Sigmoid colon (tissue), 6 donors: ENCODE measurements at regions not wholly inside any gene's neighbourhood (a gene's known extent, or its start where the extent isn't known, plus 50 kb on each side); places are given as distances from the start of the nearest gene placed in this dataset.

ENCODE experiments used
- DNase-seq: peaks from one replicate; pipeline ENCODE4 v3.0.0-alpha.2; 2019
- H3K27ac ChIP-seq, 4 donors: fragments of 200-600 bp; sonication (generic); one replicate each; pipeline ENCODE4 v1.5.1; 2016 to 2019; ENCODE audit warnings: mild to moderate bottlenecking in 1 of 4
- H3K27me3 ChIP-seq, 3 donors: fragments of 200-600 bp; sonication (generic); one replicate each; pipeline ENCODE4 v1.5.1; 2019; ENCODE audit warnings: mild to moderate bottlenecking in 1 of 3
- H3K36me3 ChIP-seq, 4 donors: fragments of 200-600 bp; sonication (generic); one replicate each; pipeline ENCODE4 v1.5.1; 2016 to 2019
- H3K4me1 ChIP-seq, 4 donors: fragments of 200-600 bp; sonication (generic); one replicate each; pipeline ENCODE4 v1.5.1; 2017 to 2019
- H3K4me3 ChIP-seq, 4 donors: fragments of 200-600 bp; sonication (generic); one replicate each; pipeline ENCODE4 v1.5.1; 2017 to 2019; ENCODE audit warnings: mild to moderate bottlenecking in 2 of 4, moderate library complexity in 1 of 4
- H3K9me3 ChIP-seq, 4 donors: fragments of 200-600 bp in 3 of 4; sonication (generic) in 3 of 4; one replicate each; pipeline versions ENCODE4 v1.5.1 to v1.6.1; 2013 to 2019
- CTCF ChIP-seq, 4 experiments: fragments of 450-650 bp in 3 of 4; fragments of 200-600 bp in 1 of 4; IDR thresholded peaks; one replicate each; pipeline ENCODE4 v1.5.1; 2016 to 2019; ENCODE audit warnings: antibody characterized with exemption in 4 of 4, mild to moderate bottlenecking in 3 of 4, moderate library complexity in 2 of 4
- EP300 ChIP-seq, 4 donors: sonication (generic); formaldehyde crosslinking; IDR thresholded peaks; one replicate each; pipeline ENCODE4 v1.6.1; 2017; ENCODE audit warnings: antibody characterized with exemption in 4 of 4
- POLR2A ChIP-seq, 2 donors: fragments of 450-650 bp; IDR thresholded peaks; one replicate each; pipeline ENCODE4 v1.6.1; 2016; ENCODE audit warnings: antibody characterized with exemption in 2 of 2, mild to moderate bottlenecking in 2 of 2, moderate library complexity in 2 of 2
- POLR2AphosphoS5 ChIP-seq, 4 donors: sonication (generic); formaldehyde crosslinking; IDR thresholded peaks; one replicate each; pipeline ENCODE4 v1.6.1; 2017; ENCODE audit warnings: antibody characterized with exemption in 4 of 4
- WGBS, 2 donors: extraction: QIAGEN DNeasy Blood & Tissue Kit; methylation state at CpG; one replicate each; pipeline ENCODE4 v1.1.7; 2013; 5-methylcytosine and 5-hydroxymethylcytosine counted together
- intact Hi-C: fragments of 100-400 bp; cut with DNase I; formaldehyde crosslinking; loops from one replicate; pipeline ENCODE4 v1.15.1; 2023
- donor health status: healthy with polysubstance abuse.
- donor health status: healthy.

GRCh38 chr12:41706376-41706775 lies 438.3 kb downstream of the GXYLT1 start:
- no peaks in the 10 kb centered on the region for H3K9me3 ChIP-seq
- H3K4me3 ChIP-seq, result no peak overlapping the region
- no peak for DNase-seq
- intact Hi-C loops, result no loop called here
- H3K4me1 ChIP-seq, result peaks cover 0 to 11% (median 3%) of the 10 kb centered on the region in 4 donors
- H3K36me3 ChIP-seq, result no peaks in the 10 kb centered on the region
- TF ChIP-seq POLR2AphosphoS5 (IDR thresholded peaks at IDR 0.05), result no peak
- no peak for TF ChIP-seq EP300 (IDR thresholded peaks at IDR 0.05)
- TF ChIP-seq POLR2A (IDR thresholded peaks at IDR 0.05), result no peak
- TF ChIP-seq CTCF (IDR thresholded peaks at IDR 0.05), result no peak
- WGBS, 2 donors, result 50 to 71% methylated on average over 1 of the region's 1 CpG
- no peaks in the 10 kb centered on the region for H3K27me3 ChIP-seq
- H3K27ac ChIP-seq, result no peak overlapping the region

DNA sequence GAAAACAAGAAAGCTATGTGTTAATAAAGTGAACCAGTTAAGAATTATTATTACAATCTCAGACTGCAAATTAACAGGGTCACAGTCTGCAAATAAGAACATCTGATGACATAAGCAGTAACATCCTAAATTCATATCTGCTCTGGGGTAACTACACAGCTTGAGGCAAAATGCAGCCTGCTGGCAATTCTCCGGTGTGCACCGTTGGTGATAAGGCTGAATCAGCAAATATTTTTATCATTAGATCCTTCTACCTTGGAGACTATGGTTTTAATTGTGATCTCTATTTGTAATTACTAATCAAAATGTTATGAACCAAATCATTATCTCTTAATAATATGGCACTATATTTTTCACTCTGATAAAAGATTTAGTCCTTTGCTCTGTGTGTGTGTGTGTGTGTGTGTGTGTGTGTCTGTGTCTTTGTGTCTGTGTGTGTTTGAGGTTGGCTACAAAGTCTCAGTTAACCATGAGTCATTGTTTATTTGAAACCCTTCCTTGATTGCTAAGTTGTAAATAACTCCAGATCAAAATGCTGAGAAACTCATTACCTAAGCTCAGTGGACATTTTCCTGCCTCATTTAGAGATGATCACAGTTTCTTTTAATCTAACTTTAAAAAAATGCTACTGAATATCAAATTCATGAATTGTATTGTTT lies 442.6 kb downstream of the GXYLT1 start:
- no peak overlapping the region for H3K27ac ChIP-seq
- 67 to 85% methylated on average over 2 of the region's 2 CpGs for WGBS, 2 donors
- TF ChIP-seq EP300 (IDR thresholded peaks at IDR 0.05) (no peak), POLR2A (IDR thresholded peaks at IDR 0.05) (no peak), POLR2AphosphoS5 (IDR thresholded peaks at IDR 0.05) (no peak), CTCF (IDR thresholded peaks at IDR 0.05) (no peak)
- H3K9me3 ChIP-seq, result no peaks in the 10 kb centered on the region
- H3K4me1 ChIP-seq, result no peaks in the 10 kb centered on the region
- H3K27me3 ChIP-seq, result no peaks in the 10 kb centered on the region
- intact Hi-C loops, result no loop called here
- no peak overlapping the region for H3K4me3 ChIP-seq
- H3K36me3 ChIP-seq, result no peaks in the 10 kb centered on the region
- DNase-seq, result no peak

DNA sequence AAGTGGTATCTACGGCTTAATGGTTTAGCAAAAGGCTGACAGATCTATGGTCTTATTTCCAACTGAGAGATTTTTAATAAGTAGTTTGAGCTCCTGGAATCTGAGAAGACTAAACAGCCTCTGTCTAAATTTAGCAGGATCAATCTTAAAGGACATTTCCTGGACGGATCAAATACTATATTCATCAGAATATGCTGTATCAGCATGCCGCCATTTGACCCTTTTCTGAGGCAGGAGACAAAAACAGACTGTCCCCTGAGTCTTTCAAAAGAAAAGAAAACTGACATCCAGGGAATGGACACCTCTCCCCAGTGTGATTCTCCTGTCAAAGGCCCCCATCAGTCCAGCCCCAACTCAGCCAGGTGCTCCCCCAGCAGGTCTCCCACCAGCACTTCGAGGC lies 443.7 kb downstream of the GXYLT1 start:
- Histone ChIP-seq H3K27ac (no peak overlapping the region), H3K4me3 (no peak overlapping the region), H3K36me3 (no peaks in the 10 kb centered on the region), H3K9me3 (no peaks in the 10 kb centered on the region), H3K27me3 (no peaks in the 10 kb centered on the region), H3K4me1 (no peaks in the 10 kb centered on the region)
- intact Hi-C loops, result no loop called here
- no peak for TF ChIP-seq POLR2AphosphoS5 (IDR thresholded peaks at IDR 0.05)
- no peak for TF ChIP-seq EP300 (IDR thresholded peaks at IDR 0.05)
- TF ChIP-seq POLR2A (IDR thresholded peaks at IDR 0.05), result no peak
- no peak for TF ChIP-seq CTCF (IDR thresholded peaks at IDR 0.05)
- no peak for DNase-seq
- WGBS, 2 donors, result 73 to 84% methylated on average over 4 of the region's 4 CpGs

- Histone ChIP-seq H3K4me3 (no peak overlapping the region), H3K4me1 (no peaks in the 10 kb centered on the region), H3K36me3 (no peaks in the 10 kb centered on the region), H3K27ac (no peak overlapping the region), H3K9me3 (no peaks in the 10 kb centered on the region), H3K27me3 (no peaks in the 10 kb centered on the region)
- no peak for TF ChIP-seq CTCF (IDR thresholded peaks at IDR 0.05)
- no peak for TF ChIP-seq POLR2AphosphoS5 (IDR thresholded peaks at IDR 0.05)
- no peak for TF ChIP-seq EP300 (IDR thresholded peaks at IDR 0.05)
- TF ChIP-seq POLR2A (IDR thresholded peaks at IDR 0.05), result no peak
- no peak for DNase-seq
- intact Hi-C loops, result no loop called here
- WGBS, 2 donors, result 81 to 91% methylated on average over 3 of the region's 3 CpGs
These were observed 445.0 kb downstream of the GXYLT1 start for GRCh38 chr12:41699658-41700057.

GRCh38 chr12:41697161-41697560 lies 447.5 kb downstream of the GXYLT1 start:
- WGBS, 2 donors, result 64 to 73% methylated on average over 2 of the region's 2 CpGs
- Histone ChIP-seq H3K36me3 (no peaks in the 10 kb centered on the region), H3K27ac (no peak overlapping the region), H3K4me1 (no peaks in the 10 kb centered on the region), H3K27me3 (no peaks in the 10 kb centered on the region), H3K9me3 (no peaks in the 10 kb centered on the region), H3K4me3 (no peak overlapping the region)
- DNase-seq, result no peak
- TF ChIP-seq POLR2AphosphoS5 (IDR thresholded peaks at IDR 0.05) (no peak), CTCF (IDR thresholded peaks at IDR 0.05) (no peak), EP300 (IDR thresholded peaks at IDR 0.05) (no peak), POLR2A (IDR thresholded peaks at IDR 0.05) (no peak)
- intact Hi-C loops, result no loop called here
